Uterus (tissue), 3 donors: ENCODE measurements at regions not wholly inside any gene's neighbourhood (a gene's known extent, or its start where the extent isn't known, plus 50 kb on each side); places are given as distances from the start of the nearest gene placed in this dataset.

Source experiments
- DNase-seq, 2 donors: peaks; one replicate each; pipeline ENCODE4 v3.0.0-alpha.2; 2019 to 2020
- H3K27ac ChIP-seq, 2 donors: fragments of 200-600 bp; sonication (generic); 1 replicate in 1 of 2; 2 replicates in 1 of 2; pipeline ENCODE4 v1.5.1; 2016 to 2018
- H3K27me3 ChIP-seq, 2 donors: fragments of 200-600 bp; sonication (generic); one replicate each; pipeline ENCODE4 v1.5.1; 2018 to 2019; ENCODE audit warnings: control low read depth in 1 of 2
- H3K36me3 ChIP-seq, 2 donors: fragments of 200-600 bp; sonication (generic); one replicate each; pipeline ENCODE4 v1.5.1; 2019; ENCODE audit warnings: control low read depth in 1 of 2
- H3K4me1 ChIP-seq, 2 donors: fragments of 200-600 bp; sonication (generic); one replicate each; pipeline ENCODE4 v1.5.1; 2018 to 2019; ENCODE audit warnings: control low read depth in 1 of 2
- H3K4me3 ChIP-seq, 2 donors: fragments of 200-600 bp; sonication (generic); 1 replicate in 1 of 2; 2 replicates in 1 of 2; pipeline ENCODE4 v1.5.1; 2018 to 2019; ENCODE audit warnings: mild to moderate bottlenecking in 1 of 2
- H3K9me3 ChIP-seq, 2 donors: fragments of 200-600 bp; sonication (generic); one replicate each; pipeline ENCODE4 v1.5.1; 2019; ENCODE audit warnings: control low read depth in 1 of 2
- POLR2A ChIP-seq, 2 donors: fragments of 450-650 bp; IDR thresholded peaks; one replicate each; pipeline ENCODE4 v1.6.1; 2016; ENCODE audit warnings: antibody characterized with exemption in 2 of 2, mild to moderate bottlenecking in 1 of 2, moderate library complexity in 1 of 2
- intact Hi-C: fragments of 100-400 bp; cut with DNase I; formaldehyde crosslinking; loops from one replicate; pipeline ENCODE4 v1.15.1; 2023; ENCODE audit warnings: low total_unique reads
- TF ChIP-seq, protein P1 (sequence below), 4 experiments: fragments of 200-600 bp in 2 of 4; fragments of 450-650 bp in 2 of 4; sonication (generic) in 2 of 4; IDR thresholded peaks; one replicate each; pipeline ENCODE4 v1.5.1; 2016 to 2019; ENCODE audit warnings: antibody characterized with exemption in 4 of 4, mild to moderate bottlenecking in 2 of 4, moderate library complexity in 1 of 4
- donor health status: DM: yes; HTN: yes; CAD: no.

DNA sequence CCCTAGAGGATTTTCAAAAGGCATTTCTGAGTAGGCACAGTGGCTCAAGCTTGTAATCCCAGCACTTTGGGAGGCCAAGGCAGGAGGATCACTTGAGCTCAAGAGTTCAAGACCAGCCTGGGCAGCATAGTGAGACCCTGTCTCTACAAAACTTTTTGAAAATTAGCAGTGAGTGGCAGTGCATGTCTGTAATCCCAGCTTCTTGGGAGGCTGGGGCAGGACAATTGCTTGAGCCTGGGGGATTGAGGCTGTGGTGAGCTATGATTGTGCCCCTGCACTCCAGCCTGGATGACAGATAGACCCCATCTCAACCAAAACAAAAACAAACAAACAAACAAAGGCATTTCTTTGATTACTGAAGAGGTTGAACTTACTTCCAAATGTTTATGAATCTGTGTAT is 201.4 kb downstream of the KIF26A start:
- DNase-seq = no peak
- Histone ChIP-seq H3K4me3 (no peak overlapping the region), H3K27me3 (no peaks in the 10 kb centered on the region), H3K9me3 (no peaks in the 10 kb centered on the region), H3K4me1 (no peaks in the 10 kb centered on the region), H3K27ac (no peak overlapping the region), H3K36me3 (no peaks in the 10 kb centered on the region)
- TF ChIP-seq, protein P1, sequence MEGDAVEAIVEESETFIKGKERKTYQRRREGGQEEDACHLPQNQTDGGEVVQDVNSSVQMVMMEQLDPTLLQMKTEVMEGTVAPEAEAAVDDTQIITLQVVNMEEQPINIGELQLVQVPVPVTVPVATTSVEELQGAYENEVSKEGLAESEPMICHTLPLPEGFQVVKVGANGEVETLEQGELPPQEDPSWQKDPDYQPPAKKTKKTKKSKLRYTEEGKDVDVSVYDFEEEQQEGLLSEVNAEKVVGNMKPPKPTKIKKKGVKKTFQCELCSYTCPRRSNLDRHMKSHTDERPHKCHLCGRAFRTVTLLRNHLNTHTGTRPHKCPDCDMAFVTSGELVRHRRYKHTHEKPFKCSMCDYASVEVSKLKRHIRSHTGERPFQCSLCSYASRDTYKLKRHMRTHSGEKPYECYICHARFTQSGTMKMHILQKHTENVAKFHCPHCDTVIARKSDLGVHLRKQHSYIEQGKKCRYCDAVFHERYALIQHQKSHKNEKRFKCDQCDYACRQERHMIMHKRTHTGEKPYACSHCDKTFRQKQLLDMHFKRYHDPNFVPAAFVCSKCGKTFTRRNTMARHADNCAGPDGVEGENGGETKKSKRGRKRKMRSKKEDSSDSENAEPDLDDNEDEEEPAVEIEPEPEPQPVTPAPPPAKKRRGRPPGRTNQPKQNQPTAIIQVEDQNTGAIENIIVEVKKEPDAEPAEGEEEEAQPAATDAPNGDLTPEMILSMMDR (IDR thresholded peaks at IDR 0.05) = no peak
- no peak for TF ChIP-seq POLR2A (IDR thresholded peaks at IDR 0.05)
- intact Hi-C loops = no loop called here

DNA sequence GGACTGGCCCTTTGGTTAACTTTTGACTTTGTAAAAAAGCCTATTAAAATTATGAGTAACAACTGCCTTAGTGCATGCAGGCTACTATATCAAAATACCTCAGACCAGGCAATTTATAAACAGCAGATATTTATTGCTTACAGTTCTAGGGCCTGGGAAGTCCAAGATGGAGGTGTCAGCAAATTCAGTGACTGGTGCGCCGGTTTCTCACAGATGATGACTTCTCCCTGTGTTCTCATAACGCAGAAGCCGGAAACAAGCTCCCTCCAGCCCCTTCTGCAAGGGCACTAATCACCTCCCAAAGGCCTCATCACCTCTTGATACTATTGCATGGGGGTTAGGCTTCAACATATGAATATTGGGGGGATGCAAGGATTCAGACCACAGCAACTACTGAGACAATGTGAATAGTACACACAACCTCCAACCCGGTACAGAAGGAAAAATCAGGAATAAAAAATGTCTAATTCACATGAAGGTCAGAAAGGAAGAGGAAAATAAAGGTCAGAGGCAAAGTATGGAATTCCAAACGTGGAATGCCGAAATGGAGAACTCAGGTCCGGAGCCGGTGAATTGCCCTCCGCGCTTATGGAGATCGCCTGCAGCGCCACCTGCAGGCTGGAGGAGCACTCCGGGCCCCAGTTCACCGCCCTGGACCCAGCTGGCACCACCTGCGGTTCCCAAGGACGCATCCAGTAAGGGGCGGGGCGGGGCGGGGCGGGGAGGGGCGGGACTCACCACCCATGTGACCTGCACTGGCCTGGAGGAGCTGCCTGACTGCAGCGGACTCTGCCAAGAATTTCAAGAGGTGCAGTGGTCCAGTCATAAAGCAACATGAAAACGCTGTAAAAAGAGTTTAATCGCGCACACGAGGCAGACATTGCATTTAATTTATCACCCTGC is 203.4 kb downstream of the KIF26A start:
- H3K36me3 ChIP-seq = no peaks in the 10 kb centered on the region
- intact Hi-C loops = no loop called here

DNA sequence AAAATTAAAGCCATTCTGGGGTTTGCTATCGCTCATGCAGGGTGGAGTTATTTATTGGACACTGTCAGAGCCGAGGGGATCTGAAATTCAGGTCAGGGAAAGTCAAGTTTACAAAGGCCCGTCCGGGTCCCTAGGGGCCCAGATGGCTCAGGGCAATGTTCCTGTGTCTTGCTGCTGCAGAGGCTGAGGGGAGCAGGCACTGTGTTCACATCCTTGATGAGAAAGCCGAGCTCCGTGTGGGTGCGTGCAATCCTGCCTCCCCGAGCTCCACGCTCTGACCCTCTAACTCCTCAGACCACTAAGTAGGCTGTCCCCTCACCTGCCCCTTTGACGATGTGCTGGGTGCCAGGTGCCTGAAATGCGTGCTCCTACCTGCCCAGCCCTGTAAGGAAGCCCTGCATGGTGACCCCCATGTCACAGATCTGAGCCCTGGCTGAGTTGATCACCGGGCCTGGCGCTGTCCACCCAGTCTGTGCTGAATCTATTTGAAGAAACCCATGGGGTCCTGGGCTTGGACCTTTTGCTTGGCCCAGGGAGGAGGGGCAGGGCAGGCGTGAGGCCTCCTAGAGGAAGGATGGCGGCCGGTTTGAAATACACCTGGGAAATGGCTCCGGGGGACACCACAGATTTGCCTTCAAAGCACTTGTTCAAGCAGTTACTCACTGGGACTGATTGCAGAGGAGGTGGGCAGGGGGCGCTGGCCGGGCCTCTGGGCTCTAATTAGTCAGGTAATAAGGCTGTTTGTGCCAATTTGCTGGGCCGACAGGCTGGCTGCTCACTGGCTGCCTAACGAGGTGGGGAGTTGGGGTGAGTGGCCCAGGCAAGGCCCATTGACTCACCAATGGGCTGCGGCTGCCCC is 204.3 kb downstream of the KIF26A start:
- Histone ChIP-seq H3K4me1 (no peaks in the 10 kb centered on the region), H3K27me3 (no peaks in the 10 kb centered on the region), H3K36me3 (no peaks in the 10 kb centered on the region), H3K4me3 (no peak overlapping the region), H3K27ac (no peak overlapping the region), H3K9me3 (no peaks in the 10 kb centered on the region)
- intact Hi-C loops = no loop called here
- DNase-seq = peak in 1 of 2 donors; percentile 5
- TF ChIP-seq, protein P1 (IDR thresholded peaks at IDR 0.05) = no peak
- TF ChIP-seq POLR2A (IDR thresholded peaks at IDR 0.05) = no peak

More for the DNA sequence above, 203.4 kb downstream of the KIF26A start:
- Histone ChIP-seq H3K4me1 (no peaks in the 10 kb centered on the region), H3K27ac (no peak overlapping the region), H3K27me3 (no peaks in the 10 kb centered on the region), H3K9me3 (no peaks in the 10 kb centered on the region), H3K4me3 (no peak overlapping the region)
- peak in 1 of 2 donors; percentile 12 for DNase-seq
- TF ChIP-seq POLR2A (IDR thresholded peaks at IDR 0.05) = no peak
- TF ChIP-seq, protein P1 (IDR thresholded peaks at IDR 0.05) = peak in 1 of 4 experiments; percentile 8

DNA sequence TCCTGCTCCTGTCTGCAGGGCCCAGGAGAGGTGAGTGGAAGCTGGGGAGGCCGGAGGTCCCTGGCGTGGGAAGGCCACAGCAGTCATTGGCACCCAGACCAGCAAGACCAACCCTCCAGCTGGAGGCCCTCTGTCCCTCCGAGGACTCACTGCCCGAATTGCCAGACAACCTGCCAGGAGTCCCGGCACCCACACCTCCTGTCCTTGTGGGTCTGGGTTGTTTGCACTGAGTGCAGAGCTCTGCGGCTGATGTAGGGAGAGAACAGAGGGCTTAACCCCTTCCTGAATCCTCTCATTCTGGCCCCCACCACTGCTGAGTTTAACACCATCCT is 204.9 kb downstream of the KIF26A start:
- TF ChIP-seq, protein P1 (IDR thresholded peaks at IDR 0.05) = no peak
- TF ChIP-seq POLR2A (IDR thresholded peaks at IDR 0.05) = no peak
- Histone ChIP-seq H3K27me3 (no peaks in the 10 kb centered on the region), H3K9me3 (no peaks in the 10 kb centered on the region), H3K4me1 (no peaks in the 10 kb centered on the region), H3K36me3 (no peaks in the 10 kb centered on the region), H3K27ac (no peak overlapping the region), H3K4me3 (no peak overlapping the region)
- DNase-seq = no peak
- intact Hi-C loops = no loop called here
